WTC11 (cell line): ENCODE measurements at regions not wholly inside any gene's neighbourhood (a gene's known extent, or its start where the extent isn't known, plus 50 kb on each side); places are given as distances from the start of the nearest gene placed in this dataset.

Source experiments
- ATAC-seq: fragments of 200-7000 bp; cut with Tn5 transposase; 2 replicates; pipeline ENCODE4 v1.10.0; 2021; ENCODE audit warnings: mild to moderate bottlenecking, moderate library complexity
- CTCF ChIA-PET: fragments of 300-600 bp; sonication (Branson Sonifier 250); formaldehyde crosslinking; loops from one replicate; lab custom pipeline; 2021; ENCODE audit warnings: antibody characterized with exemption; lab: Charles Lee
- POLR2A ChIA-PET: fragments of 350-600 bp; sonication (Branson Sonifier 250); formaldehyde crosslinking; loops from one replicate; lab custom pipeline; 2021; ENCODE audit warnings: antibody characterized with exemption; lab: Charles Lee
- DNase-seq: peaks from one replicate; pipeline ENCODE4 v3.0.0; 2021; ENCODE audit warnings: low spot score
- H3K27ac Mint-ChIP-seq: 2 replicates; pipeline ENCODE4 v1.8.0; 2021; ENCODE audit warnings: mixed read lengths
- H3K27me3 Mint-ChIP-seq: 2 replicates; pipeline ENCODE4 v1.8.0; 2021; ENCODE audit warnings: low read depth, mild to moderate bottlenecking, moderate library complexity, mixed read lengths
- H3K36me3 Mint-ChIP-seq: 2 replicates; pipeline ENCODE4 v1.8.0; 2021; ENCODE audit warnings: mixed read lengths
- H3K4me1 Mint-ChIP-seq: 2 replicates; pipeline ENCODE4 v1.8.0; 2022; ENCODE audit warnings: mixed read lengths
- H3K4me3 Mint-ChIP-seq: 2 replicates; pipeline ENCODE4 v1.8.0; 2021; ENCODE audit warnings: mild to moderate bottlenecking, moderate library complexity, mixed read lengths
- H3K9me3 Mint-ChIP-seq: 2 replicates; pipeline ENCODE4 v1.8.0; 2021; ENCODE audit warnings: mixed read lengths
- AFF4 ChIP-seq: sonication (generic); formaldehyde crosslinking; IDR thresholded peaks from 2 replicates; pipeline ENCODE4 v1.8.1; 2023; ENCODE audit warnings: mild to moderate bottlenecking, missing genetic modification reagents, borderline replicate concordance
- ATF1 ChIP-seq: sonication (generic); formaldehyde crosslinking; IDR thresholded peaks from 2 replicates; pipeline ENCODE4 v1.8.1; 2023; ENCODE audit warnings: mild to moderate bottlenecking, moderate library complexity, missing genetic modification reagents
- ATF2 ChIP-seq: sonication (generic); formaldehyde crosslinking; IDR thresholded peaks from 2 replicates; pipeline ENCODE4 v1.8.1; 2022; ENCODE audit warnings: low read depth, missing genetic modification reagents, borderline replicate concordance
- ATF6 ChIP-seq: sonication (generic); formaldehyde crosslinking; IDR thresholded peaks from 2 replicates; pipeline ENCODE4 v1.8.1; 2023; ENCODE audit warnings: mild to moderate bottlenecking, missing genetic modification reagents
- CDX4 ChIP-seq: fragments of 250-450 bp; sonication (Bioruptor Pico); IDR thresholded peaks from 2 replicates; pipeline ENCODE4 v1.9.0; 2021; ENCODE audit warnings: moderate library complexity, mild to moderate bottlenecking, inconsistent platforms, borderline replicate concordance
- CREM ChIP-seq: sonication (generic); formaldehyde crosslinking; IDR thresholded peaks from 2 replicates; pipeline ENCODE4 v1.8.1; 2022; ENCODE audit warnings: mild to moderate bottlenecking, missing genetic modification reagents, moderate library complexity
- ERG ChIP-seq: fragments of 250-450 bp; sonication (Bioruptor Pico); IDR thresholded peaks from 2 replicates; pipeline ENCODE4 v1.8.0; 2021; ENCODE audit warnings: mild to moderate bottlenecking
- FOXJ3 ChIP-seq: sonication (generic); formaldehyde crosslinking; IDR thresholded peaks from 2 replicates; pipeline ENCODE4 v1.9.0; 2021; ENCODE audit warnings: missing genetic modification reagents, mild to moderate bottlenecking, borderline replicate concordance
- FOXP1 ChIP-seq: sonication (generic); formaldehyde crosslinking; IDR thresholded peaks from 2 replicates; pipeline ENCODE4 v1.8.0; 2022; ENCODE audit warnings: missing genetic modification reagents, mild to moderate bottlenecking, moderate library complexity, borderline replicate concordance
- JAZF1 ChIP-seq: fragments of 250-450 bp; sonication (Bioruptor Pico); IDR thresholded peaks from 2 replicates; pipeline ENCODE4 v1.9.0; 2021; ENCODE audit warnings: moderate library complexity, mild to moderate bottlenecking, inconsistent platforms
- JUN ChIP-seq: sonication (generic); formaldehyde crosslinking; IDR thresholded peaks from 2 replicates; pipeline ENCODE4 v1.8.0; 2023; ENCODE audit warnings: mild to moderate bottlenecking, missing genetic modification reagents
- NR1H2 ChIP-seq: sonication (generic); formaldehyde crosslinking; IDR thresholded peaks from 2 replicates; pipeline ENCODE4 v1.9.0; 2021; ENCODE audit warnings: mild to moderate bottlenecking, moderate library complexity, missing genetic modification reagents
- OVOL2 ChIP-seq: fragments of 250-450 bp; sonication (Bioruptor Pico); IDR thresholded peaks from 2 replicates; pipeline ENCODE4 v1.9.0; 2021; ENCODE audit warnings: mild to moderate bottlenecking, borderline replicate concordance
- RORB ChIP-seq: fragments of 250-450 bp; sonication (Bioruptor Pico); IDR thresholded peaks from 2 replicates; pipeline ENCODE4 v1.9.0; 2021; ENCODE audit warnings: mild to moderate bottlenecking
- SMAD4 ChIP-seq: sonication (generic); formaldehyde crosslinking; IDR thresholded peaks from 2 replicates; pipeline ENCODE4 v1.8.0; 2022; ENCODE audit warnings: mild to moderate bottlenecking, missing genetic modification reagents
- TEAD4 ChIP-seq: sonication (generic); formaldehyde crosslinking; IDR thresholded peaks from 2 replicates; pipeline ENCODE4 v1.8.0; 2022; ENCODE audit warnings: mild to moderate bottlenecking, missing genetic modification reagents
- USF2 ChIP-seq: sonication (generic); formaldehyde crosslinking; IDR thresholded peaks from 2 replicates; pipeline ENCODE4 v1.8.1; 2023; ENCODE audit warnings: mild to moderate bottlenecking, missing genetic modification reagents, moderate library complexity
- ZBTB43 ChIP-seq: sonication (generic); formaldehyde crosslinking; IDR thresholded peaks from 2 replicates; pipeline ENCODE4 v1.8.1; 2023; ENCODE audit warnings: mild to moderate bottlenecking, missing genetic modification reagents
- ZNF281 ChIP-seq: sonication (generic); formaldehyde crosslinking; IDR thresholded peaks from 2 replicates; pipeline ENCODE4 v1.8.0; 2023; ENCODE audit warnings: mild to moderate bottlenecking, missing genetic modification reagents
- ZSCAN18 ChIP-seq: fragments of 250-450 bp; sonication (Bioruptor Pico); IDR thresholded peaks from 2 replicates; pipeline ENCODE4 v2.1.2; 2022; ENCODE audit warnings: mild to moderate bottlenecking, moderate library complexity

GRCh38 chr11:15650105-15650938 is 535.6 kb downstream of the INSC start:
- no peak overlapping the region for H3K27ac Mint-ChIP-seq
- DNase-seq (peak; percentile 97), ATAC-seq (peak; percentile 97)
- peaks cover 22% of the 10 kb centered on the region for H3K4me1 Mint-ChIP-seq
- POLR2A ChIA-PET = interaction anchor here (0.9 kb wide), 1 partner anchor 95 kb away, joined by 3 read pairs; no protein-coding TSS in a partner anchor
- no peaks in the 10 kb centered on the region; the same call in 1 of the 2 replicates for H3K27me3 Mint-ChIP-seq
- CTCF ChIA-PET = interaction anchor here (0.6 to 3.3 kb wide), 55 partner anchors 8 to 963 kb away, joined by 3 to 18 read pairs (median 3); no protein-coding TSS in a partner anchor
- no peaks in the 10 kb centered on the region for H3K9me3 Mint-ChIP-seq
- no peaks in the 10 kb centered on the region for H3K36me3 Mint-ChIP-seq
- H3K4me3 Mint-ChIP-seq = peak overlapping the region; percentile 47
- TF ChIP-seq OVOL2 (CRISPR knock-in tag) = no peak
- no peak for TF ChIP-seq ZBTB43 (CRISPR knock-in tag)
- TF ChIP-seq ATF6 (CRISPR knock-in tag) = no peak
- no peak for TF ChIP-seq CDX4 (CRISPR knock-in tag)
- no peak for TF ChIP-seq JUN (CRISPR knock-in tag)
- no peak for TF ChIP-seq RORB (CRISPR knock-in tag)
- no peak; the same call in 1 of the 2 replicates for TF ChIP-seq AFF4 (CRISPR knock-in tag)
- no peak for TF ChIP-seq JAZF1 (CRISPR knock-in tag)
- no peak for TF ChIP-seq ZNF281
- no peak for TF ChIP-seq ATF1
- no peak for TF ChIP-seq NR1H2 (CRISPR knock-in tag)
- peak; percentile 30; the same call in 1 of the 2 replicates for TF ChIP-seq FOXP1
- no peak for TF ChIP-seq FOXJ3 (CRISPR knock-in tag)
- no peak; the same call in 1 of the 2 replicates for TF ChIP-seq ERG
- no peak for TF ChIP-seq TEAD4 (CRISPR knock-in tag)
- 0 out of 2 replicates have a peak, but pooled peaks have one; percentile 45 for TF ChIP-seq CREM
- TF ChIP-seq ZSCAN18 = no peak
- no peak for TF ChIP-seq USF2 (CRISPR knock-in tag)
- no peak for TF ChIP-seq SMAD4 (CRISPR knock-in tag)
- no peak for TF ChIP-seq ATF2 (CRISPR knock-in tag)
